OCI-LY7 (cell line): ENCODE measurements at regions not wholly inside any gene's neighbourhood (a gene's known extent, or its start where the extent isn't known, plus 50 kb on each side); places are given as distances from the start of the nearest gene placed in this dataset.

ENCODE experiments used
- BruUV-seq: library from RNA; stranded (reverse); fragments of 400-500 nt; replicated peaks from 2 replicates; lab custom pipeline; 2021; lab: Mats Ljungman, UMichigan
- CTCF ChIA-PET: fragments of 300-600 bp; sonication (Branson Sonifier 250); formaldehyde crosslinking; loops from one replicate; lab custom pipeline; 2022; ENCODE audit warnings: antibody characterized with exemption; ENCODE audit not compliant: unreplicated experiment; lab: Charles Lee
- POLR2A ChIA-PET: fragments of 300-600 bp; sonication (Branson Sonifier 250); formaldehyde crosslinking; loops from one replicate; lab custom pipeline; 2022; ENCODE audit warnings: antibody characterized with exemption; lab: Charles Lee
- DNase-seq: peaks from one replicate; pipeline ENCODE4 v3.0.0-alpha.2; 2015; ENCODE audit warnings: low spot score
- H2AFZ ChIP-seq: fragments of 200-600 bp; sonication (generic), shearing (Covaris generic); 2 replicates; pipeline ENCODE4 v1.6.1; 2014; ENCODE audit warnings: mild to moderate bottlenecking, antibody characterized with exemption, low read length, moderate library complexity
- H3K27ac ChIP-seq: fragments of 200-600 bp; sonication (generic); 2 replicates; pipeline ENCODE4 v1.5.1; 2014; ENCODE audit warnings: mixed run types, low read depth, mild to moderate bottlenecking, moderate library complexity, low read length, inconsistent platforms; ENCODE audit not compliant: poor library complexity, severe bottlenecking
- H3K36me3 ChIP-seq: fragments of 200-600 bp; sonication (generic); 2 replicates; pipeline ENCODE4 v1.6.1; 2014; ENCODE audit warnings: mild to moderate bottlenecking, antibody characterized with exemption, low read length, moderate library complexity, mixed read lengths; ENCODE audit not compliant: insufficient read depth
- H3K4me1 ChIP-seq: fragments of 200-600 bp; sonication (generic); 2 replicates; pipeline ENCODE4 v1.5.1; 2014; ENCODE audit warnings: mild to moderate bottlenecking, low read length; ENCODE audit not compliant: insufficient read depth, poor library complexity, severe bottlenecking
- H3K4me2 ChIP-seq: fragments of 200-600 bp; sonication (generic); 2 replicates; pipeline ENCODE4 v1.6.1; 2014; ENCODE audit warnings: mild to moderate bottlenecking, low read length
- H3K4me3 ChIP-seq: fragments of 200-600 bp; sonication (generic); 2 replicates; pipeline ENCODE4 v1.5.1; 2014; ENCODE audit warnings: mild to moderate bottlenecking, low read depth, low read length; ENCODE audit not compliant: poor library complexity, severe bottlenecking
- H3K79me2 ChIP-seq: fragments of 200-600 bp; sonication (generic); 2 replicates; pipeline ENCODE4 v1.6.1; 2016; ENCODE audit warnings: low read depth, mild to moderate bottlenecking, low read length, moderate library complexity, mixed read lengths; ENCODE audit not compliant: insufficient read depth
- H3K9me2 ChIP-seq: fragments of 200-600 bp; sonication (generic); 2 replicates; pipeline ENCODE4 v1.6.1; 2016; ENCODE audit warnings: mild to moderate bottlenecking, low read length, mixed read lengths; ENCODE audit not compliant: insufficient read depth
- H3K9me3 ChIP-seq: fragments of 200-600 bp; sonication (generic); 2 replicates; pipeline ENCODE4 v1.6.1; 2014; ENCODE audit warnings: mild to moderate bottlenecking, mixed run types, low read length, mixed read lengths
- H4K20me1 ChIP-seq: fragments of 200-600 bp; sonication (generic); 2 replicates; pipeline ENCODE4 v1.6.1; 2014; ENCODE audit warnings: mild to moderate bottlenecking, antibody characterized with exemption, low read length, moderate library complexity, mixed read lengths; ENCODE audit not compliant: insufficient read depth
- CTCF ChIP-seq: fragments of 200-600 bp; sonication (generic); conservative IDR thresholded peaks from 2 replicates; pipeline ENCODE4 v1.5.1; 2014; ENCODE audit warnings: mild to moderate bottlenecking, antibody characterized with exemption, low read length, moderate library complexity, mixed read lengths
- EZH2phosphoT487 ChIP-seq: fragments of 200-600 bp; sonication (generic); IDR thresholded peaks from 2 replicates; pipeline ENCODE4 v1.6.1; 2018; ENCODE audit warnings: low read depth, borderline replicate concordance, mild to moderate bottlenecking, mixed run types, antibody characterized with exemption, low read length, moderate library complexity, mixed read lengths
- intact Hi-C: fragments of 100-400 bp; cut with micrococcal nuclease; formaldehyde crosslinking; loops from one replicate; pipeline ENCODE4 v1.10.0; 2022; ENCODE audit not compliant: unreplicated experiment

- Histone ChIP-seq H3K27ac (no peak overlapping the region), H3K9me2 (no peaks in the 10 kb centered on the region), H3K9me3 (no peaks in the 10 kb centered on the region), H2AFZ (0 out of 2 replicates have a peak overlapping the region, but pooled peaks have one; percentile 36), H3K4me3 (no peak overlapping the region), H3K4me1 (peaks cover 5% of the 10 kb centered on the region), H3K4me2 (no peak overlapping the region), H3K36me3 (no peaks in the 10 kb centered on the region), H3K79me2 (no peaks in the 10 kb centered on the region), H4K20me1 (no peaks in the 10 kb centered on the region)
- intact Hi-C loops, result no loop called here
- no TSS peak for BruUV-seq
- DNase-seq, result no peak
- CTCF ChIA-PET, result no interaction called here
- POLR2A ChIA-PET, result interaction anchor here (0.9 to 1.0 kb wide), 2 partner anchors 22 to 70 kb away, joined by 3 to 4 read pairs; no protein-coding TSS in a partner anchor
- TF ChIP-seq CTCF (no peak), EZH2phosphoT487 (no peak)
Observed at GRCh38 chr13:107066355-107066754, 498.4 kb upstream of the ARGLU1 start.

- no TSS peak for BruUV-seq
Observed at GRCh38 chr13:107065036-107065435, 497.1 kb upstream of the ARGLU1 start.

More at GRCh38 chr13:107065036-107065435, 497.1 kb upstream of the ARGLU1 start:
- peaks cover 5% of the 10 kb centered on the region for H3K4me1 ChIP-seq
- DNase-seq, result no peak
- H3K36me3 ChIP-seq, result no peaks in the 10 kb centered on the region
- intact Hi-C loops, result no loop called here
- H3K4me3 ChIP-seq, result no peak overlapping the region
- no peaks in the 10 kb centered on the region for H3K9me3 ChIP-seq
- ChIA-PET POLR2A (interaction anchor here (0.7 to 1.0 kb wide), 2 partner anchors 21 to 58 kb away, joined by 3 read pairs; no protein-coding TSS in a partner anchor), CTCF (no interaction called here)
- H3K9me2 ChIP-seq, result no peaks in the 10 kb centered on the region
- H3K4me2 ChIP-seq, result no peak overlapping the region
- no peaks in the 10 kb centered on the region for H3K79me2 ChIP-seq
- TF ChIP-seq EZH2phosphoT487 (no peak), CTCF (no peak)
- H3K27ac ChIP-seq, result no peak overlapping the region
- no peaks in the 10 kb centered on the region for H4K20me1 ChIP-seq
- no peak overlapping the region for H2AFZ ChIP-seq
